OCI-LY7 (cell line): ENCODE measurements at regions not wholly inside any gene's neighbourhood (a gene's known extent, or its start where the extent isn't known, plus 50 kb on each side); places are given as distances from the start of the nearest gene placed in this dataset.

Experiments used
- CTCF ChIP-seq: fragments of 200-600 bp; sonication (generic); conservative IDR thresholded peaks from 2 replicates; pipeline ENCODE4 v1.5.1; 2014; ENCODE audit warnings: mild to moderate bottlenecking, antibody characterized with exemption, low read length, moderate library complexity, mixed read lengths
- EZH2phosphoT487 ChIP-seq: fragments of 200-600 bp; sonication (generic); IDR thresholded peaks from 2 replicates; pipeline ENCODE4 v1.6.1; 2018; ENCODE audit warnings: low read depth, borderline replicate concordance, mild to moderate bottlenecking, mixed run types, antibody characterized with exemption, low read length, moderate library complexity, mixed read lengths

- TF ChIP-seq CTCF (no peak), EZH2phosphoT487 (no peak)
These were observed 147.7 kb upstream of the GYPA start for GRCh38 chr4:144288011-144288903.
